Activated CD4-positive, alpha-beta memory T cell treated with anti-CD3 and anti-CD28 coated beads for 36 hours (primary cell): ENCODE measurements at regions not wholly inside any gene's neighbourhood (a gene's known extent, or its start where the extent isn't known, plus 50 kb on each side); places are given as distances from the start of the nearest gene placed in this dataset.

ENCODE experiments used
- CTCF ChIA-PET: fragments of 350-600 bp; sonication (Branson Sonifier 250); formaldehyde crosslinking; loops from one replicate; lab custom pipeline; 2021; ENCODE audit warnings: antibody characterized with exemption, inconsistent platforms; lab: Charles Lee
- POLR2A ChIA-PET: fragments of 350-600 bp; sonication (Branson Sonifier 250); formaldehyde crosslinking; loops from one replicate; lab custom pipeline; 2021; ENCODE audit warnings: antibody characterized with exemption; lab: Charles Lee
- DNase-seq: peaks from one replicate; pipeline ENCODE4 v3.0.0-alpha.2; 2020
- H3K27ac Mint-ChIP-seq: one replicate; pipeline ENCODE4 v1.8.0; 2021; ENCODE audit warnings: mixed read lengths
- H3K27me3 Mint-ChIP-seq: one replicate; pipeline ENCODE4 v1.8.0; 2021; ENCODE audit warnings: mixed read lengths
- H3K36me3 Mint-ChIP-seq: one replicate; pipeline ENCODE4 v1.8.0; 2021; ENCODE audit warnings: mixed read lengths
- H3K4me1 Mint-ChIP-seq: one replicate; pipeline ENCODE4 v1.8.0; 2021; ENCODE audit warnings: low read depth, mixed read lengths
- H3K4me3 Mint-ChIP-seq: one replicate; pipeline ENCODE4 v1.8.0; 2021; ENCODE audit warnings: mild to moderate bottlenecking, mixed read lengths
- H3K9me3 Mint-ChIP-seq: one replicate; pipeline ENCODE4 v1.8.0; 2021; ENCODE audit warnings: mixed read lengths
- intact Hi-C: fragments of 100-400 bp; cut with micrococcal nuclease; formaldehyde crosslinking; loops from one replicate; pipeline ENCODE4 v1.15.1; 2023

GRCh38 chr10:4647109-4647785 lies 178.8 kb upstream of the AKR1E2 start:
- no peak overlapping the region for H3K4me3 Mint-ChIP-seq
- no peaks in the 10 kb centered on the region for H3K9me3 Mint-ChIP-seq
- DNase-seq = no peak
- H3K27ac Mint-ChIP-seq = no peak overlapping the region
- H3K4me1 Mint-ChIP-seq = peaks cover 22% of the 10 kb centered on the region
- CTCF ChIA-PET = no interaction called here
- H3K36me3 Mint-ChIP-seq = no peaks in the 10 kb centered on the region
- H3K27me3 Mint-ChIP-seq = no peaks in the 10 kb centered on the region
- intact Hi-C loops = no loop called here
- POLR2A ChIA-PET = interaction anchor here (0.6 kb wide), 1 partner anchor 173 kb away, joined by 3 read pairs; no protein-coding TSS in a partner anchor

GRCh38 chr10:4646547-4646946 lies 179.5 kb upstream of the AKR1E2 start:
- no peaks in the 10 kb centered on the region for H3K27me3 Mint-ChIP-seq
- ChIA-PET CTCF (no interaction called here), POLR2A (no interaction called here)
- H3K36me3 Mint-ChIP-seq = no peaks in the 10 kb centered on the region
- no peak overlapping the region for H3K27ac Mint-ChIP-seq
- no peak for DNase-seq
- no peaks in the 10 kb centered on the region for H3K9me3 Mint-ChIP-seq
- no peak overlapping the region for H3K4me3 Mint-ChIP-seq
- intact Hi-C loops = no loop called here
- H3K4me1 Mint-ChIP-seq = peaks cover 15% of the 10 kb centered on the region

GRCh38 chr10:4645836-4646235 lies 180.2 kb upstream of the AKR1E2 start:
- Mint-ChIP-seq H3K27me3 (no peaks in the 10 kb centered on the region), H3K4me3 (no peak overlapping the region), H3K4me1 (peaks cover 8% of the 10 kb centered on the region), H3K9me3 (no peaks in the 10 kb centered on the region), H3K27ac (no peak overlapping the region), H3K36me3 (no peaks in the 10 kb centered on the region)
- DNase-seq = no peak
- CTCF ChIA-PET = no interaction called here
- intact Hi-C loops = no loop called here
- POLR2A ChIA-PET = no interaction called here

GRCh38 chr10:4643471-4643870 lies 182.5 kb upstream of the AKR1E2 start:
- H3K4me1 Mint-ChIP-seq = peaks cover 2% of the 10 kb centered on the region
- no peak overlapping the region for H3K4me3 Mint-ChIP-seq
- H3K27ac Mint-ChIP-seq = no peak overlapping the region
- CTCF ChIA-PET = no interaction called here
- DNase-seq = no peak
- no peaks in the 10 kb centered on the region for H3K9me3 Mint-ChIP-seq
- no peaks in the 10 kb centered on the region for H3K36me3 Mint-ChIP-seq
- no peaks in the 10 kb centered on the region for H3K27me3 Mint-ChIP-seq
- intact Hi-C loops = no loop called here
- POLR2A ChIA-PET = no interaction called here

GRCh38 chr10:4639960-4640359 lies 186.0 kb upstream of the AKR1E2 start:
- Mint-ChIP-seq H3K4me1 (peaks cover 3% of the 10 kb centered on the region), H3K4me3 (no peak overlapping the region), H3K27ac (no peak overlapping the region), H3K36me3 (no peaks in the 10 kb centered on the region), H3K27me3 (no peaks in the 10 kb centered on the region), H3K9me3 (no peaks in the 10 kb centered on the region)
- no peak for DNase-seq
- ChIA-PET POLR2A (no interaction called here), CTCF (interaction anchor here (0.6 kb wide), 1 partner anchor 325 kb away, joined by 3 read pairs; no protein-coding TSS in a partner anchor)
- intact Hi-C loops = no loop called here

- Mint-ChIP-seq H3K4me3 (no peak overlapping the region), H3K27ac (no peak overlapping the region), H3K27me3 (no peaks in the 10 kb centered on the region), H3K4me1 (peaks cover 3% of the 10 kb centered on the region), H3K9me3 (no peaks in the 10 kb centered on the region), H3K36me3 (no peaks in the 10 kb centered on the region)
- no peak for DNase-seq
- CTCF ChIA-PET = no interaction called here
- POLR2A ChIA-PET = no interaction called here
- intact Hi-C loops = no loop called here
Measured at GRCh38 chr10:4638099-4638498, 187.9 kb upstream of the AKR1E2 start.

GRCh38 chr10:4637657-4638056 lies 188.3 kb upstream of the AKR1E2 start:
- no peak overlapping the region for H3K4me3 Mint-ChIP-seq
- POLR2A ChIA-PET = no interaction called here
- no peak for DNase-seq

GRCh38 chr10:4635883-4636282 lies 190.1 kb upstream of the AKR1E2 start:
- Mint-ChIP-seq H3K4me3 (no peak overlapping the region), H3K36me3 (no peaks in the 10 kb centered on the region), H3K4me1 (peaks cover 3% of the 10 kb centered on the region), H3K27me3 (no peaks in the 10 kb centered on the region), H3K27ac (no peak overlapping the region), H3K9me3 (no peaks in the 10 kb centered on the region)
- no peak for DNase-seq
- intact Hi-C loops = loop anchor here (1.0 kb wide), 1 partner anchor 15 kb away; no protein-coding TSS in a partner anchor
- ChIA-PET CTCF (no interaction called here), POLR2A (no interaction called here)

More at GRCh38 chr10:4637657-4638056, 188.3 kb upstream of the AKR1E2 start:
- CTCF ChIA-PET = no interaction called here
- intact Hi-C loops = no loop called here
- no peaks in the 10 kb centered on the region for H3K27me3 Mint-ChIP-seq
- H3K4me1 Mint-ChIP-seq = peaks cover 3% of the 10 kb centered on the region
- no peaks in the 10 kb centered on the region for H3K9me3 Mint-ChIP-seq
- H3K36me3 Mint-ChIP-seq = no peaks in the 10 kb centered on the region
- no peak overlapping the region for H3K27ac Mint-ChIP-seq

- no peaks in the 10 kb centered on the region for H3K9me3 Mint-ChIP-seq
- POLR2A ChIA-PET = no interaction called here
- H3K27me3 Mint-ChIP-seq = no peaks in the 10 kb centered on the region
Measured at GRCh38 chr10:4635388-4635787, 190.6 kb upstream of the AKR1E2 start.

GRCh38 chr10:4633776-4634175 lies 192.2 kb upstream of the AKR1E2 start:
- no peaks in the 10 kb centered on the region for H3K9me3 Mint-ChIP-seq
- ChIA-PET CTCF (no interaction called here), POLR2A (no interaction called here)
- DNase-seq = no peak
- intact Hi-C loops = no loop called here
- no peak overlapping the region for H3K4me3 Mint-ChIP-seq
- H3K4me1 Mint-ChIP-seq = peaks cover 3% of the 10 kb centered on the region
- H3K27ac Mint-ChIP-seq = no peak overlapping the region
- no peaks in the 10 kb centered on the region for H3K36me3 Mint-ChIP-seq
- H3K27me3 Mint-ChIP-seq = no peaks in the 10 kb centered on the region

More at GRCh38 chr10:4635388-4635787, 190.6 kb upstream of the AKR1E2 start:
- Mint-ChIP-seq H3K36me3 (no peaks in the 10 kb centered on the region), H3K4me1 (peaks cover 3% of the 10 kb centered on the region), H3K4me3 (no peak overlapping the region), H3K27ac (no peak overlapping the region)
- CTCF ChIA-PET = no interaction called here
- DNase-seq = peak; percentile 15
- intact Hi-C loops = no loop called here

- Mint-ChIP-seq H3K9me3 (peaks cover 3% of the 10 kb centered on the region), H3K27ac (no peak overlapping the region), H3K36me3 (no peaks in the 10 kb centered on the region), H3K4me1 (peaks cover 3% of the 10 kb centered on the region), H3K27me3 (no peaks in the 10 kb centered on the region), H3K4me3 (no peak overlapping the region)
- no peak for DNase-seq
- intact Hi-C loops = no loop called here
- ChIA-PET CTCF (no interaction called here), POLR2A (no interaction called here)
Measured at GRCh38 chr10:4633186-4633585, 192.8 kb upstream of the AKR1E2 start.

GRCh38 chr10:4632757-4633156 lies 193.2 kb upstream of the AKR1E2 start:
- no peak overlapping the region for H3K27ac Mint-ChIP-seq
- H3K4me3 Mint-ChIP-seq = no peak overlapping the region
- DNase-seq = no peak
- H3K27me3 Mint-ChIP-seq = no peaks in the 10 kb centered on the region
- ChIA-PET CTCF (no interaction called here), POLR2A (no interaction called here)
- peaks cover 6% of the 10 kb centered on the region for H3K9me3 Mint-ChIP-seq
- intact Hi-C loops = no loop called here
- H3K36me3 Mint-ChIP-seq = peaks cover under 1% of the 10 kb centered on the region
- peaks cover 3% of the 10 kb centered on the region for H3K4me1 Mint-ChIP-seq

- H3K4me3 Mint-ChIP-seq = no peak overlapping the region
- H3K4me1 Mint-ChIP-seq = no peaks in the 10 kb centered on the region
- ChIA-PET POLR2A (no interaction called here), CTCF (no interaction called here)
- no peaks in the 10 kb centered on the region for H3K27me3 Mint-ChIP-seq
- no peak for DNase-seq
- H3K9me3 Mint-ChIP-seq = peaks cover 20% of the 10 kb centered on the region
- H3K36me3 Mint-ChIP-seq = peaks cover 8% of the 10 kb centered on the region
- intact Hi-C loops = no loop called here
- H3K27ac Mint-ChIP-seq = no peak overlapping the region
Measured at GRCh38 chr10:4626919-4627318, 199.1 kb upstream of the AKR1E2 start.
